GM23248 (cell line): ENCODE measurements at regions not wholly inside any gene's neighbourhood (a gene's known extent, or its start where the extent isn't known, plus 50 kb on each side); places are given as distances from the start of the nearest gene placed in this dataset.

Experiments used
- DNase-seq: peaks from one replicate; pipeline ENCODE4 v3.0.0-alpha.2; 2015
- H2AFZ ChIP-seq: fragments of 200-600 bp; sonication (generic); 2 replicates; pipeline ENCODE4 v1.6.1; 2016; ENCODE audit warnings: antibody characterized with exemption
- H3F3A ChIP-seq: fragments of 200-600 bp; sonication (generic); 2 replicates; pipeline ENCODE4 v1.6.1; 2016; ENCODE audit warnings: mild to moderate bottlenecking, antibody characterized with exemption, mixed run types; ENCODE audit not compliant: insufficient read depth
- H3K27ac ChIP-seq: fragments of 200-600 bp; sonication (generic); 2 replicates; pipeline ENCODE4 v1.5.1; 2016; ENCODE audit warnings: mild to moderate bottlenecking
- H3K27me3 ChIP-seq: fragments of 200-600 bp; sonication (generic); replicated peaks from 2 replicates; pipeline ENCODE4 v1.6.1; 2016; ENCODE audit warnings: mild to moderate bottlenecking; ENCODE audit not compliant: insufficient read depth
- H3K36me3 ChIP-seq: fragments of 200-600 bp; sonication (generic); 2 replicates; pipeline ENCODE4 v1.6.1; 2016; ENCODE audit warnings: low read depth, mild to moderate bottlenecking
- H3K4me1 ChIP-seq: fragments of 200-600 bp; sonication (generic); 2 replicates; pipeline ENCODE4 v1.6.1; 2016; ENCODE audit warnings: mild to moderate bottlenecking; ENCODE audit not compliant: insufficient read depth
- H3K4me2 ChIP-seq: fragments of 200-600 bp; sonication (generic); one replicate; pipeline ENCODE4 v1.6.1; 2016; ENCODE audit warnings: mild to moderate bottlenecking; ENCODE audit not compliant: unreplicated experiment
- H3K4me3 ChIP-seq: fragments of 200-600 bp; sonication (generic); 2 replicates; pipeline ENCODE4 v1.5.1; 2016; ENCODE audit warnings: mild to moderate bottlenecking
- H3K79me2 ChIP-seq: fragments of 200-600 bp; sonication (generic); 2 replicates; pipeline ENCODE4 v1.6.1; 2016; ENCODE audit warnings: mild to moderate bottlenecking; ENCODE audit not compliant: insufficient read depth
- H3K9ac ChIP-seq: fragments of 200-600 bp; sonication (generic); 2 replicates; pipeline ENCODE4 v1.6.1; 2016; ENCODE audit warnings: mild to moderate bottlenecking
- H3K9me2 ChIP-seq: fragments of 200-600 bp; sonication (generic); 2 replicates; pipeline ENCODE4 v1.6.1; 2016; ENCODE audit warnings: mixed run types, mild to moderate bottlenecking, moderate library complexity; ENCODE audit not compliant: insufficient read depth
- H3K9me3 ChIP-seq: fragments of 200-600 bp; sonication (generic); one replicate; pipeline ENCODE4 v1.6.1; 2017; ENCODE audit warnings: low read depth
- H4K20me1 ChIP-seq: fragments of 200-600 bp; sonication (generic); 2 replicates; pipeline ENCODE4 v1.6.0; 2016; ENCODE audit not compliant: insufficient read depth
- EZH2 ChIP-seq: fragments of 200-600 bp; sonication (generic); IDR thresholded peaks from 2 replicates; pipeline ENCODE4 v1.6.1; 2018; ENCODE audit warnings: antibody characterized with exemption, mild to moderate bottlenecking; ENCODE audit not compliant: insufficient read depth, poor library complexity, severe bottlenecking
- EZH2phosphoT487 ChIP-seq: fragments of 200-600 bp; sonication (generic); IDR thresholded peaks from 2 replicates; pipeline ENCODE4 v1.6.1; 2018; ENCODE audit warnings: antibody characterized with exemption, moderate library complexity, mild to moderate bottlenecking, low read depth; ENCODE audit not compliant: insufficient read depth
- WGBS, 2 experiments: methylation state at CpG; one replicate each; pipeline ENCODE4 v1.1.6; 2015 to 2017; ENCODE audit warnings: low lambda C conversion rate in 2 of 2, low coverage in 1 of 2; ENCODE audit errors: missing lambda C conversion rate in 2 of 2; 5-methylcytosine and 5-hydroxymethylcytosine counted together
- in situ Hi-C: fragments of 300-500 bp; cut with MboI; formaldehyde crosslinking; loops from 2 replicates; pipeline ENCODE4 v1.15.0; 2020

DNA sequence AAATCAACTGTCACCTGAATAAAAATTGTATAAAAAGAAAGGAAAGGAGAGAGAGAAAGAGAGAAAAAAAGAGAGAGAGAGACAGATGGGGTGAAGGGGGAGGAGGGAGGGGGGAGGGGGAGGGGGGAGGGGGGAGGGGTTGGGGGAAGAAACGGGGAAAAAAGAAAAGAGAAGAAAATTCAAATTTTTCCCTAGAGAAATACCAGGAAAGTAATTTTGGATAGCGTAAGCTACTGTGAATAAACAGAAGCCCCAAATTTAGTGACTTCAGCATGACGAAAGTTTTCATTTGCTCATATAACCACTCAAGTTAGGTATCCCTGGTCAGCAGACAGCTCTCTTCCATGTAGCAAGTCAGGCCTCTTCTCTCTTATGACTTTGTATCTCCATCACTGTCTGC, 289.4 kb upstream of the MYOCD start:
- Histone ChIP-seq H3K9me2 (no peaks in the 10 kb centered on the region), H3K27me3 (no peaks in the 10 kb centered on the region), H3K27ac (no peak overlapping the region), H3K4me2 (no peak overlapping the region), H3K4me3 (no peak overlapping the region), H2AFZ (no peak overlapping the region), H3K9me3 (no peaks in the 10 kb centered on the region), H3K36me3 (no peaks in the 10 kb centered on the region), H3K9ac (no peak overlapping the region), H3K4me1 (no peaks in the 10 kb centered on the region), H3K79me2 (no peaks in the 10 kb centered on the region), H4K20me1 (no peaks in the 10 kb centered on the region), H3F3A (no peaks in the 10 kb centered on the region)
- DNase-seq = no peak
- in situ Hi-C loops = no loop called here
- TF ChIP-seq EZH2phosphoT487 (no peak), EZH2 (no peak)
- 17 to 38% methylated on average over 2 to 3 of the region's 3 CpGs for WGBS, 2 experiments

- in situ Hi-C loops = no loop called here
- no peak overlapping the region for H3K4me2 ChIP-seq
- 3 to 5% methylated on average over 1 of the region's 1 CpG for WGBS, 2 experiments
- H3K9ac ChIP-seq = no peak overlapping the region
- DNase-seq = no peak
- TF ChIP-seq EZH2 (no peak), EZH2phosphoT487 (no peak)
- H3K4me1 ChIP-seq = no peaks in the 10 kb centered on the region
- H2AFZ ChIP-seq = no peak overlapping the region
- no peaks in the 10 kb centered on the region for H3K36me3 ChIP-seq
- H3F3A ChIP-seq = no peaks in the 10 kb centered on the region
- H3K27me3 ChIP-seq = no peaks in the 10 kb centered on the region
- no peaks in the 10 kb centered on the region for H3K9me2 ChIP-seq
- H3K9me3 ChIP-seq = no peaks in the 10 kb centered on the region
- H3K27ac ChIP-seq = no peak overlapping the region
- no peaks in the 10 kb centered on the region for H3K79me2 ChIP-seq
- H3K4me3 ChIP-seq = no peak overlapping the region
- H4K20me1 ChIP-seq = no peaks in the 10 kb centered on the region
Observed at GRCh38 chr17:12386225-12386624, 279.5 kb upstream of the MYOCD start.

DNA sequence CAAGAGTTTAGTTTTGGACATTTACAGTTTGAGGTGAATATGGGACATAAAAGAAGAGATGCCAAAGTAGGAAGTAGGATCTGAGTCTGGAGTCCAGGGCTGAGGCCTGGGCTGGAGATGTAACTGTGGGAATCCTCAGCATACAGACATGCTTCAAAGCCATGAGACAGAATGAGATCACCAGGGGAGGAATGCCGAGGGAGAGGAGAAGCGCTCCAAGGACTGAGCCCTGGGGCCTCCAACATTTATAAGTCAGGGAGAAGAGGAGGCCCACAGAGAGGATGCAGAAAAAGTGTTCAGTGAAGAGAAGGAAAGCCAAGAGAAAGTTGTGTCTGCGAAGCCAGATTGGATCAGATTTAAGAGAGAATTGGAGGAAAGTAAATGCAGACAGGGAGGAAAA, 277.5 kb upstream of the MYOCD start:
- 33 to 35% methylated on average over 3 of the region's 3 CpGs for WGBS, 2 experiments
- Histone ChIP-seq H3K4me2 (no peak overlapping the region), H3K4me3 (no peak overlapping the region), H3K9me3 (no peaks in the 10 kb centered on the region), H3K36me3 (no peaks in the 10 kb centered on the region), H3F3A (no peaks in the 10 kb centered on the region), H3K79me2 (no peaks in the 10 kb centered on the region), H3K9me2 (no peaks in the 10 kb centered on the region), H2AFZ (no peak overlapping the region), H3K27me3 (no peaks in the 10 kb centered on the region), H3K27ac (no peak overlapping the region), H3K9ac (no peak overlapping the region), H3K4me1 (no peaks in the 10 kb centered on the region), H4K20me1 (no peaks in the 10 kb centered on the region)
- in situ Hi-C loops = no loop called here
- DNase-seq = peak; percentile 36
- TF ChIP-seq EZH2 (no peak), EZH2phosphoT487 (no peak)

- Histone ChIP-seq H4K20me1 (no peaks in the 10 kb centered on the region), H3K4me3 (no peak overlapping the region), H3K9me2 (no peaks in the 10 kb centered on the region), H3K9me3 (no peaks in the 10 kb centered on the region), H3K79me2 (no peaks in the 10 kb centered on the region), H3K9ac (no peak overlapping the region), H3F3A (no peaks in the 10 kb centered on the region), H3K27me3 (no peaks in the 10 kb centered on the region), H3K4me1 (no peaks in the 10 kb centered on the region), H3K36me3 (no peaks in the 10 kb centered on the region), H2AFZ (no peak overlapping the region), H3K27ac (no peak overlapping the region), H3K4me2 (no peak overlapping the region)
- no peak for DNase-seq
- in situ Hi-C loops = no loop called here
- TF ChIP-seq EZH2phosphoT487 = no peak
- WGBS, 2 experiments = 21 to 33% methylated on average over 2 of the region's 2 CpGs
Observed at GRCh38 chr17:12389421-12389820, 276.3 kb upstream of the MYOCD start.

DNA sequence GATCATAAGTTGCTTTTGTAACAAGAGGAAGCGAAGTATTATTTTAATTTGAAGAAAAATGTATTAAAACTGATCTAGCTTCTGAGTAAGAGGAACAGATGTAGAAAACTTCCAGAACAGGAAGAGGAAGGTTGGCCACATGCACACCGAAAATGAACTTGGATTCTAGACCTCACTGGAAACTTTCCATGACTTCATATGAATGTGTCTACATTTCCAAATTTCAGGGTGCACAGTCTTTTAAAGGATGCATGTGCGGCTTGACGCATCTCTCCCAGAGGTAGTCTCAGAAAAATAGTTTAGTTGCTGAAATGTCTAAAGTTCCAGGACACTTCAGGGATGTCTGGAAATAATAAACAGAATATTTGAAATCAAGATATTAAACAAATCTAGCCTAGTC, 275.1 kb upstream of the MYOCD start:
- Histone ChIP-seq H3K27me3 (no peaks in the 10 kb centered on the region), H3K4me2 (no peak overlapping the region), H3K9me3 (no peaks in the 10 kb centered on the region), H3K79me2 (no peaks in the 10 kb centered on the region), H3K27ac (no peak overlapping the region), H4K20me1 (no peaks in the 10 kb centered on the region), H3K4me3 (no peak overlapping the region), H3K36me3 (no peaks in the 10 kb centered on the region), H3K4me1 (no peaks in the 10 kb centered on the region), H2AFZ (no peak overlapping the region), H3K9ac (no peak overlapping the region), H3K9me2 (no peaks in the 10 kb centered on the region), H3F3A (no peaks in the 10 kb centered on the region)
- no peak for TF ChIP-seq EZH2phosphoT487
- TF ChIP-seq EZH2 = no peak
- no peak for DNase-seq
- in situ Hi-C loops = no loop called here
- WGBS, 2 experiments = 39 to 46% methylated on average over 4 of the region's 4 CpGs
